Fibroblast of gingiva (primary cell): ENCODE measurements at regions not wholly inside any gene's neighbourhood (a gene's known extent, or its start where the extent isn't known, plus 50 kb on each side); places are given as distances from the start of the nearest gene placed in this dataset.

Source experiments
- DNase-seq: peaks from one replicate; pipeline ENCODE4 v3.0.0-alpha.2; 2011; ENCODE audit warnings: low read depth

DNA sequence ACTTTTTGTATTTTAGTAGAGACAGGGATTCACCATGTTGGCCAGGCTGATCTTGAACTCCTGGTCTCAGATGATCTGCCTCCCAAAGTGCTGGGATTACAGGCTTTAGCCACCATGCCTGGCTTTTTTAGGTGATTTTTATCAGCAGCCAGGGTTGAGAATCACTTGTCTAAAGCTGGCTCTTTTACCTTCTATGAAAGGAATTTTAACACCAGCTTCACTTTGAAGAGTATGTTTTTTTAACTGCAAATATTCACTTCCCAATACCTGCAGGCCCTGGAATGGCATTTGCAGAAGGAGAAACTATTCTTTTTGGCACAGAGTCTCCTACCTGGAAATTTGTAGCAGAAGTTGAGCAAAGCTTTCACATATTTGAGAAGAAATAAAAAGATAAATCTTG lies 63.6 kb upstream of the NAA20 start:
- DNase-seq, result no peak

DNA sequence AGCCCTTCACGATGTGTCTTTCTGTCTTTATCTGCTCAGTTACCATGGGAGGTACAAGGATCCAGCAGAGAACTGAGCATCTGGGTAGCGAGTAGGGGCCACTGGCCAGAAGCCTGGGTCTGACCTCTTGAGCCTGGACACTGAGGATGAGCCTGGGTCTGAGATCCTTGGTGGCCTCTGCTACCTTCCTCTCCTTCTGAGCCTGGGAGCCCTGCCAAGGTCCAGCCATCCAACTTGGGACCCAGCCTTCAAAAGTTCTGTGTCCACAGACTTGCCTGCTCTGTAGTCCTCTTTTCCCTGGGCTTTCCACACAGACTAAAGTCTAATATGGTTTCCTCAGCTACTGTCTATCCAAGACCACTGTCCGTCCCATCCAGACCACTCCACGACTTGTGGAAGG lies 60.2 kb upstream of the NAA20 start:
- DNase-seq, result no peak

DNA sequence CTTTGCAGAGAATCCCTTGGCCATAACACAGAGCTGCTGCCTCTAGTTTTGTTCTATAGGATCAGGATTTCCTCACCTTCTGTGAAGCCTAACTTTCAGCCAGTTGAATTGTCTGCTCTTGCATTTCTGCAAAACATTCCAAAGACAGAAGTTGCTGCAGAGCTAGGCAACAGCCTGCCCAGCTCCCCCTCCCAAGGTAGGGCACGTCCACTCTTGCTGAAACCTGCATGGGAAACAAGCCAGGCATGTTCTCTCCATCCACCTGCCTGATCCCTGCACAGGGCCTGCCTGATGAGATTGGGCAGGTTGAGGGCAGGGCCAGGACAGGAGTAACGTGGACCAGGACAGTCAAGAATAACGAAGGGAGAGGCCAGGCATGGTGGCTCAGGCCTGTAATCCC lies 58.9 kb upstream of the NAA20 start:
- DNase-seq, result no peak

DNA sequence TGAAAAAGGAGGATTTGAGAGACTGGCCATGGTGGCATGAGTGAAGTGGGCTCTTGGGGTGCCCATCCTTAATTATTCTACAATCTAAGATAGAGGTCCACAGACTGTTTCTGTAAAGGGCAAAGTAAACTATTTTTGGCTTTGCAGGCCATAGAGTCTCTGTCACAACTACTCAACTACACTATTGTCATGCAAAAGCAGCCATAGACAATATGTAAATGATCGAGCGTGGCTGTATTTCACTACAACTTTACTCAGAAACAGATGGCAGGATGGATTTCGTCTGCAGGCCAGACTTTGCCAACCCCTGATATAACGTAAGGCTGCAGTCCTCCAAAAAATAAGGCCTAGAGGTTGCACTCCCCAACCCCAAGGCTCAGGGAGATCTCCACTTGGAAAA lies 58.2 kb upstream of the NAA20 start:
- DNase-seq, result no peak

DNA sequence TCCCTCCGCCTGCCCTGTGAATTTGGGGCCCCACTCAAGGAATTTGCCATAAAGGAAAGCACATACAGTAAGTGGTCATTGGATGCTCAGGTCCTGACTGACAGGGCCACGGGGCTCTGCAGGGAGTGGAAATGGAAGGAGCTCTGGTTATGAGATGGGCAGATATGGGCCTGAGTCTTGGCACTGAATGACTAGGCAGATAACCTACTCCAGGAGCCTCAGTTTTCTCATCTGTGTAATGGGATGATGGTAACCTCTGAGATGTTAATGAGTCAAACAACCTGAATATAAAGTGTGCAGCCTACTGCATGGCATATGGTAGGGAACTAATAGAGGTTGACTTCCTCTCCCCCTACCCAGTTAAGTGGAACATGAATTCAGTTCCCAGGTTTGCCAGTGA lies 56.4 kb upstream of the NAA20 start:
- no peak for DNase-seq

DNA sequence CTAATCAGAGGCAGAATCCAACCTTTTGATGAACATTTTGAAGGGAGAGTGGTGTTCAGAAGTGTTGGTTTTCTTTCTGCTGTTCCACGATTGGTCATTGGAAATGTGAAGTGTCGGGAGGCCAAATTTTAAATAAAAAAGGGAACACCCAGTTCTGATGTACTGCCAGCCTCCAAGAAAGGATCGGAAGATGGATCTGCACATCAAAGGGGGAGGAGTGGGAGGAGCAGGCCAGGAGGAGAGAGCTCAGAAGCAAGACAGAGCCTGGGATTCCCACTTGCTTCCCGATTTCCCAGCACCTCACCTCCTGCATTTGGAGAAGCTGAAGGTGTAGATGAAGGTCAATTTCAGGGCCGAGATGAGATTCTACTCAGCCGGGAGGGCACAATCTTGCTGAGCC lies 55.9 kb upstream of the NAA20 start:
- DNase-seq, result no peak

DNA sequence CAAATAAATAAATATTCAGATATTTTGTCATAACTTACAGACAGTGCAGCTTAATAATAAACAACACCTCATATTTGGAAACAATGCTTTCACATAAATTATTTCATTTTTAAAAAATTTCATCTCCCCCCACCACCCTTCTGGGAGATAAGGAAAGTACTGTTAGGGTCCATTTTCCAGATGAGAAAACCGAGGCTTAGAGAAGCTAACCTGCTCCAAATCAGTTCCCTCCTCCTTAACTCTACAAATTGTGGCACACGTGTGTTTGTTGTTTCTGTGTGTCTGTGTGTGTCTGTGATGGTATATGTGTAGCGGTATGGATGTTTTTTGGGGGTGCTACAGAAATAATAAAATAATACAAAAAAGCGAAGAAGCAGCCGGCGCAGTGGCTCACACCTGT lies 54.2 kb upstream of the NAA20 start:
- DNase-seq, result no peak

DNA sequence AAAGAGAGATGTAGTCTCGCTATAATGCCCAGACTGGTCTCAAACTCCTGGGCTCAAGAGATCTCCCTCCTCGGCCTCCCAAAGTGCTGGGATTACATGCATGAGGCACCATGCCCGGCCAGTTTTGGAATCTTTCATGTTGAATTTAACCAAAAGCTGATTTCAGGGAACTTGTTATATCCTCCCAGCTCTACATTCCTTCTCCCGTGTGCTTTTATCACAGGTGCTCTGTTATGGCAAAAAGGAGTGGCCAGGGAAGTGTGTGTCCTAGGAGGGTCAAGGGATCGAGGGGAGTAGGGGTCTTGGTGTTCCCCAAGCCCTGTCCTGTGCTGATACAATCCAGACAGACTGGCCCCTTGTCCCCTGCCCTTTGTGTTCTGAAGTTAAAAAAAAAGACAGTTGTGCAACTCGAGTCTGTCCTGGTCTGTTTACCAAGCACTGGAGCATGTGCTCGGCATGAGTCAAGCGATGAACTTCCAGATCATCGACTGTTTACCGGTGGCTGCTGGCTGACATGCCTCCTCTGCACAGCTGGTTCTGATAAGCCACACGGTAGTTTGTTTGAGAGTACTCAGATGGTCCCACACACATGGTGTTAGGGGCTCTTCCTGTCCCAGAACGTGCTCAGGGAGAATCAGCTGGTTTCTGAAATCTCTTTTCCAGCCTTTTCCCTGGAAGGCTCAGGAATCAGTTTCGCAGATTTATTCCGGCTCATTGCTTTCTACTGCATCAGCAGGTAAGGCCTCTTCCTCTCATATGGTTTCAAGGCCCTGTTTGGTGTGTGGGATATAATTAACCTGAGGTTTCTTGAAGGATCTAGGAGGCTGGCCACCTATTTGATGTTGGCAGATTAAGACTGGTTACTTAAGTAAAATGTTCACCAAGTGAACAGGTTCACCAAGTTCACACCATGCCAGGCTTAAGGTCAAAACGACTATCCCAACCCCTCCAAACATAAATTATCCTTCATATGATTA lies 52.6 kb upstream of the NAA20 start:
- DNase-seq, result peak; percentile 89

DNA sequence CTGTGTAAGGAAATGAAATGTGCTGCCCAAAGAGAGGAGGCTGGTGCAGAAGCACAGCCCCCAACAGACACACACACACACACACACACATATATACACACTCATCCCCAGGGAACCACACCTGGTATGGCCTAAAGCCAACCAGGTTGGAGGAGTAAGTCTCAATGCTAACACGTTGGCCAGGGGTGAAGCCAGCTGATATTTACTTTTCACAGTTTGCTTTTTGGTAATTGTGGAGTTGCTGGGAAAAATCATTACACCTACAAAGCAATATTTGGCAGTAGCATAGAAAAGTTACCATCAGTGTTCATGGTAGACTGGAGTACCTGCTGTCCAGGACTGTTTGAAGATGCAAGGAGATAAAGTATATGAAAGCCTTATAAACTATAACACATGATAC lies 50.3 kb upstream of the NAA20 start:
- DNase-seq, result no peak
